WERI-Rb-1 (cell line): ENCODE measurements at regions not wholly inside any gene's neighbourhood (a gene's known extent, or its start where the extent isn't known, plus 50 kb on each side); places are given as distances from the start of the nearest gene placed in this dataset.

ENCODE experiments used
- DNase-seq: peaks from one replicate; pipeline ENCODE4 v3.0.0-alpha.2; 2020
- H3K27ac ChIP-seq: fragments of 250-450 bp; sonication (Bioruptor Pico); 2 replicates; pipeline ENCODE4 v1.5.1; 2020; ENCODE audit warnings: mild to moderate bottlenecking, moderate library complexity
- H3K27me3 ChIP-seq: fragments of 250-450 bp; sonication (Bioruptor Pico); 2 replicates; pipeline ENCODE4 v1.5.1; 2021; ENCODE audit warnings: mild to moderate bottlenecking, low read depth, moderate library complexity; ENCODE audit not compliant: insufficient read depth, severe bottlenecking
- H3K36me3 ChIP-seq: fragments of 250-450 bp; sonication (Bioruptor Pico); 2 replicates; pipeline ENCODE4 v1.5.1; 2020; ENCODE audit warnings: mild to moderate bottlenecking, moderate library complexity
- H3K4me3 ChIP-seq: 2 replicates; pipeline ENCODE4 v1.5.1; 2011; ENCODE audit warnings: low read depth, mild to moderate bottlenecking, control low read depth, low read length
- H3K9me3 ChIP-seq: fragments of 250-450 bp; sonication (Bioruptor Pico); 2 replicates; pipeline ENCODE4 v1.5.1; 2021; ENCODE audit warnings: mild to moderate bottlenecking, moderate library complexity; ENCODE audit not compliant: severe bottlenecking
- TF ChIP-seq, protein P1 (sequence below): IDR thresholded peaks from 2 replicates; pipeline ENCODE4 v1.5.1; 2011; ENCODE audit warnings: low read depth, mild to moderate bottlenecking, control low read depth, inconsistent platforms, low read length

DNA sequence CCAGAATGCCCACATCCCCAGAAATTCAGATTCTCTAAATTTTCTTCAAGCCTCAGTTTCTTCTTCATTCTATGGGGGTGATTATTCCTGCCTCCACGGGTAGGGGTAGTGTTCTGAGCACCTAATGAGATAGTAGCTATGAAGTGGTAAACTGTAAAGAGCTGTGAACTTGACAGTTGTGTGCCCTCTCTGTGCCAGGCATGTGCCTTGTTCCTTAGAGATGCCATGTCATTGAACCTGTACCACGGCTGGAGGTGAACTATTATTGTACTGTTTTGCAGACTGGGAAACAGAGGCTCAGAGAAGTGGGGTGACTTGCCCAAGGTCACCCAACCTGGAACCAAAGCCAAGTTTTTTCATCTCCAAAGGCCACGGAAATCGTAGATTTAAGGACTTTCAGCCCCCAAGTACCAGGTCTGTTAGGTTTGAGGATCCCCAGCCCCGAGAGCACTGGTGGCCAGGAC lies 67.7 kb upstream of the SIRPA start:
- no peak overlapping the region for H3K4me3 ChIP-seq
- peaks cover 11% of the 10 kb centered on the region for H3K9me3 ChIP-seq
- no peaks in the 10 kb centered on the region for H3K27me3 ChIP-seq
- H3K27ac ChIP-seq = no peak overlapping the region
- no peaks in the 10 kb centered on the region for H3K36me3 ChIP-seq
- no peak for DNase-seq
- TF ChIP-seq, protein P1, sequence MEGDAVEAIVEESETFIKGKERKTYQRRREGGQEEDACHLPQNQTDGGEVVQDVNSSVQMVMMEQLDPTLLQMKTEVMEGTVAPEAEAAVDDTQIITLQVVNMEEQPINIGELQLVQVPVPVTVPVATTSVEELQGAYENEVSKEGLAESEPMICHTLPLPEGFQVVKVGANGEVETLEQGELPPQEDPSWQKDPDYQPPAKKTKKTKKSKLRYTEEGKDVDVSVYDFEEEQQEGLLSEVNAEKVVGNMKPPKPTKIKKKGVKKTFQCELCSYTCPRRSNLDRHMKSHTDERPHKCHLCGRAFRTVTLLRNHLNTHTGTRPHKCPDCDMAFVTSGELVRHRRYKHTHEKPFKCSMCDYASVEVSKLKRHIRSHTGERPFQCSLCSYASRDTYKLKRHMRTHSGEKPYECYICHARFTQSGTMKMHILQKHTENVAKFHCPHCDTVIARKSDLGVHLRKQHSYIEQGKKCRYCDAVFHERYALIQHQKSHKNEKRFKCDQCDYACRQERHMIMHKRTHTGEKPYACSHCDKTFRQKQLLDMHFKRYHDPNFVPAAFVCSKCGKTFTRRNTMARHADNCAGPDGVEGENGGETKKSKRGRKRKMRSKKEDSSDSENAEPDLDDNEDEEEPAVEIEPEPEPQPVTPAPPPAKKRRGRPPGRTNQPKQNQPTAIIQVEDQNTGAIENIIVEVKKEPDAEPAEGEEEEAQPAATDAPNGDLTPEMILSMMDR = no peak

DNA sequence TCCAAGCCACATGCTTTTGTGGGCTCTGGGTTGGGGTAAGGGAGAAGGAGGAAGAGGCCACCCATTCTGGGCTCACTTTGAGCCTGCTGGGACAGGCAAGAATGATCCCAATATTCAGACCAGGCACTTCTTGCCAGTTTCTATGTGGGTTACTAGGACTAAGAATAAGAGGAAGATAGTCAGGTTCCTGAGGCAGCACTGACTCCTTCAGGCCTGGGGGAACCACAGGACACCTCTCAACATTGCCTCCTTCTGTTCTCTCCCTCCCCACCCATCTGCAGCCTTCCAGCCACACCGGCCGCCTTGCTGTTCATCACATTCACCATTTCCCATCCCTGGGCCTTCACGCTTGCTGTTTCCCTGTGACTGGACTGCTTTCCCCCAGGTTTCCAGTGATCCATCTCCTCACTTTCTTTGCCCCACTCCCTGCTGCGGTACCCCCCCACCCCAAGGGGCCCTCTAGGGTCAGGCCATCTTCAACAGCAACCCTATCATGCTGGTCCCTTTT lies 69.2 kb upstream of the SIRPA start:
- Histone ChIP-seq H3K4me3 (no peak overlapping the region), H3K27me3 (no peaks in the 10 kb centered on the region), H3K9me3 (peaks cover 16% of the 10 kb centered on the region), H3K27ac (no peak overlapping the region), H3K36me3 (no peaks in the 10 kb centered on the region)
- DNase-seq = no peak
- TF ChIP-seq, protein P1 = no peak

DNA sequence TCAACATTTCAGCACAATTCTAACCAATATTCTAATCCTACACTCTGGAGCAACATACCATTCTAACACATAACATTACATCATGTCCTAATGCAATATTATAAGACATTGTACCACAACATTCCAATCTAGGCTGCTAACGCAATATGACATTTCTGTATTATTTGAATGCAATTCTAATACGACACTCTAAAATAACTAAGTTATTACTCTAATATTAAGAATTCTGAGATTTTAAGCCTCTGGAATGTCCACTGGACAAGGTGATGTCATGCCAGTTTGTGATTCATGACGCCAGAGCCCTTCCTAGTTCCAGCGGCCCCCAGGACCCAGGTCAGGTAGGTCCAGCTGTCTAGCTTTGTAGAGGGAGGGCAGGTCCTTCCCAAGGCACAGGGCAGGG lies 69.7 kb upstream of the SIRPA start:
- no peaks in the 10 kb centered on the region for H3K36me3 ChIP-seq
- H3K27ac ChIP-seq = no peak overlapping the region
- H3K4me3 ChIP-seq = no peak overlapping the region
- H3K27me3 ChIP-seq = no peaks in the 10 kb centered on the region
- H3K9me3 ChIP-seq = peaks cover 16% of the 10 kb centered on the region
- TF ChIP-seq, protein P1 = no peak
- no peak for DNase-seq

DNA sequence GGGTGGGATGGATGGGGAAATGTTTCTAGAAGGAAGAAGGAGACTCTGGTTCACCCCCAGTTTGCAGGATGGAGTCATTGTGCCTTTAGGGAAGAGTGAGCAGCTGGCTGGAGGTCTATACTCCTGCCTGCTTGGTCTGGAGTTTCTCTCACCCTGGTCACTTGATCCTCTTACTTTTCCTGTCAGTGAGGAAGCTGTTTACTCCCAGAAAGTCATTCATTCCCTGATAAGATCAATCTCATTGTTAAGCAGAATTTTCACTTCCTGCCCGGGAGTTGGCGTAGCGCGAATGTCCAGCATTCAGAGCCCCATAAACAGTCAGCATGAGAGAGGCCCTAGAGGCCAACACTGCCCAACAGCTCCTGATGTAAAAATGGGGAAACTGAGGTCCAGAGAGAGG lies 70.4 kb upstream of the SIRPA start:
- DNase-seq = no peak
- H3K4me3 ChIP-seq = no peak overlapping the region
- H3K9me3 ChIP-seq = peaks cover 16% of the 10 kb centered on the region
- TF ChIP-seq, protein P1 = no peak
- H3K27ac ChIP-seq = no peak overlapping the region
- no peaks in the 10 kb centered on the region for H3K27me3 ChIP-seq
- H3K36me3 ChIP-seq = no peaks in the 10 kb centered on the region

DNA sequence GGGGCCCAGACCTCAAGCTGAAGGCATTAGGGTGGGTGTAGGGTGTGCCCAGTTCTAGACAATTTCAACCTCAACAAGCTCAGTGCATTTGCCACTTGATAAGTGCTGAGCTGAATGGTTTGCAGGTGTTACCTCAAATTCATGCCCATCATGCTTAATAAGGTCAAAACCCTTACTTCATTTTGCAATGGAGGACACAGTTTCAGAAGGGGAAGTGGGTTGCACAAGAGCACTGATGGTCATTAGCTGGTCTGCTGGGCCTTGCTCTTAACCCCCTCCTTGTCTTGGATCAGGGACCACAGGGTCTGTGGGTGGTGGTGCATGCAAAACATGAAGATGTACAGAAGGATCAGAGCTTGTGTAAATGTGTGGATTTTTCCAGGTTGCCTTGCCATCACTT lies 71.0 kb upstream of the SIRPA start:
- no peak for DNase-seq
- TF ChIP-seq, protein P1 = no peak
- Histone ChIP-seq H3K36me3 (no peaks in the 10 kb centered on the region), H3K27me3 (no peaks in the 10 kb centered on the region), H3K9me3 (peaks cover 16% of the 10 kb centered on the region), H3K4me3 (no peak overlapping the region), H3K27ac (no peak overlapping the region)

- no peaks in the 10 kb centered on the region for H3K36me3 ChIP-seq
- H3K27me3 ChIP-seq = no peaks in the 10 kb centered on the region
- DNase-seq = no peak
- peaks cover 16% of the 10 kb centered on the region for H3K9me3 ChIP-seq
- H3K4me3 ChIP-seq = no peak overlapping the region
- no peak overlapping the region for H3K27ac ChIP-seq
- TF ChIP-seq, protein P1 = no peak
Measured at GRCh38 chr20:1823450-1823844, 71.8 kb upstream of the SIRPA start.
